ENCODE measurements at regions not wholly inside any gene's neighbourhood (a gene's known extent, or its start where the extent isn't known, plus 50 kb on each side); places are given as distances from the start of the nearest gene placed in this dataset.

- TF ChIP-seq TAF1 (IDR thresholded peaks at IDR 0.05; ENCODE audit: low read depth, low read length) (no peak), POLR2AphosphoS5 (IDR thresholded peaks at IDR 0.05; ENCODE audit: low read depth, low read length) (no peak)
These were observed 708.7 kb downstream of the TECRL start for GRCh38 chr4:63700569-63700968.
